ENCODE measurements at regions not wholly inside any gene's neighbourhood (a gene's known extent, or its start where the extent isn't known, plus 50 kb on each side); places are given as distances from the start of the nearest gene placed in this dataset.

DNA sequence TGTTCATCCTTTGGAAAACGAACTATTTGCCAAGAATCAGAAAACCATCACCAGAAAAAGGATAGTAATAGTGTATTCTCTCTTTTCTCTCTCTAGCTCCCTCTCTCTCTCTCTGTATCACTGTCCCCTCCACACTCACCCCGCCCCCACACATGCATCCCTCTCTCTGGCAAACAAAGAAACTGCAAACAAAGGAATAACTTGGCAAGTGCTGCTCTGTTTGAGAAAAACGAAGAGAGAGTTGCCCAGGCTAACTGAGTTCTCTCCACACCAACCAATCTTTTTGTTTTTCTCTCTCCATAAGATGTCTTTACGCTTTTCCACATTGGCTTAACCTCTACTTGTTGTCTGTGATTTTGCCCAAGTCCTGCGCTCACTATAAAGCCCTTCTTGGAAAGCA, 316.2 kb downstream of the EPHA4 start:
- WGBS (ENCODE audit: insufficient coverage, insufficient read length) = no CpG with 5 or more reads among the region's 5 CpGs
- no peak for DNase-seq (ENCODE audit: low read depth, low spot score)
- Histone ChIP-seq H3K27me3 (ENCODE audit: control insufficient read depth, insufficient read depth, low read length) (no peaks in the 10 kb centered on the region), H3K27ac (ENCODE audit: low read length) (no peak overlapping the region), H3K4me3 (ENCODE audit: low read length) (no peak overlapping the region), H3K9me3 (ENCODE audit: control insufficient read depth, insufficient read depth, low read length) (no peaks in the 10 kb centered on the region), H3K4me1 (ENCODE audit: control insufficient read depth, insufficient read depth, low read length) (peaks cover 2% of the 10 kb centered on the region; the same call in 1 of the 2 replicates), H3K36me3 (ENCODE audit: control insufficient read depth, insufficient read depth, low read length) (no peaks in the 10 kb centered on the region)

DNA sequence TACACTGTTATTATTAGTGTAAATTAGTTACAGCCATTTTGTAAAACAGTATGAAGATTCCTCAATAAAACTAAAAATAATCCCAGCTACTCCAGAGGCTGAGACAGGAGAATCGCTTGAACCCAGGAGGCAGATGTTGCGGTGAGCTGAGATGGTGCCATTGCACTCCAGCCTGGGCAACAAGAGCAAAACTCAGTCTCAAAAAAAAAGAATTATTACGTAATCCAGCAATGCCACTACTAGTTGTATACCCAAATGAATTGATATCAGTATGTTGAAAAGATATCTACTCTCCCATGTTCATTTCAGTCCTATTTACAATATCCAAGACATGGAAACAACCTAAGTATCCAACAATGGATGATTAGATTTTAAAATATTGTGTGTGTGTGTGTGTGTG, 313.6 kb downstream of the EPHA4 start:
- peaks cover 4% of the 10 kb centered on the region for H3K4me1 ChIP-seq (ENCODE audit: control insufficient read depth, insufficient read depth, low read length)
- H3K27ac ChIP-seq (ENCODE audit: low read length) = no peak overlapping the region
- no peaks in the 10 kb centered on the region for H3K36me3 ChIP-seq (ENCODE audit: control insufficient read depth, insufficient read depth, low read length)
- no peaks in the 10 kb centered on the region for H3K9me3 ChIP-seq (ENCODE audit: control insufficient read depth, insufficient read depth, low read length)
- whole genome bisulfite sequencing (ENCODE audit: insufficient coverage, insufficient read length) = no CpG with 5 or more reads among the region's 3 CpGs
- no peak overlapping the region for H3K4me3 ChIP-seq (ENCODE audit: low read length)
- DNase-seq (ENCODE audit: low read depth, low spot score) = no peak
- H3K27me3 ChIP-seq (ENCODE audit: control insufficient read depth, insufficient read depth, low read length) = no peaks in the 10 kb centered on the region

DNA sequence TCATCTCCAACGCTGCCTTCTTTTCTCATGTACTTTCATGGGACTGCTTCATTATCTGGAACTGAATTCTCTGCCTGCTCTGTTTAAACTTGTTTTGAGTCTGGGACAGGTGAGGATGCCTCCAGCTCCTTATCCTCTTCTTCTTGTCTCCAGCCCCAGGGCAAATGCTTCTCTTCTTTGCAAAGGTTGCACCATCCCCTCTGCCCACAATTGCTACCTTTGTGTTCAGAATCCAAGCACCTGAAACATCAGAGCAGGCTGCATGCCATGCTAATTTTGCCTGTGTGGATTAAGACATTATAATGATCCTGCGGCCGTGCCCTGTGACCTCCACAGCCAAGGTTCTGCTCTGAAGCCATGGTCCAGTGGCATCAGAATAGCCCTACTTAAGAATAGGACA, 309.5 kb downstream of the EPHA4 start:
- WGBS (ENCODE audit: insufficient coverage, insufficient read length) = no CpG with 5 or more reads among the region's 3 CpGs
- no peaks in the 10 kb centered on the region for H3K27me3 ChIP-seq (ENCODE audit: control insufficient read depth, insufficient read depth, low read length)

DNA sequence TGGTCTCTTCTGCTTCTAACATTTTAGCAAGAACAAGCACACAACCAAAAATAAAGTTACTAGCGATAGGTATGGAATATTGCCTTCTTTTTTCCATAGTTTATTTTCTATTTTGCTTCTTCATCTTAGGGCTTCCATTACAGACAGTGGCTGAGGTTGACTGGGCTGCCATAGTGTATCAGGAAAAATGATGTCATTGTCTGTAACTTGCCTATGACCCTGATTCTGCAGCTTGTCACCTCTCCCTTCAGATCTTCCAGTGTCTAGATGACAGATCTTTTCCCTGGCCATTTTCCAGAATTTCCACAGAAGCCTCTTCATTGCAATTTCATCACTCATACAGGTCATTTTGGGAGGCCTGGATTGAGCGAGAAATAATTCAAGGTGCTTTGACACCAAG, 308.5 kb downstream of the EPHA4 start:
- H3K27ac ChIP-seq (ENCODE audit: low read length) = no peak overlapping the region
- no peak for DNase-seq (ENCODE audit: low read depth, low spot score)
- H3K4me1 ChIP-seq (ENCODE audit: control insufficient read depth, insufficient read depth, low read length) = peaks cover 2% of the 10 kb centered on the region; the same call in 1 of the 2 replicates
- WGBS (ENCODE audit: insufficient coverage, insufficient read length) = no CpG with 5 or more reads among the region's 2 CpGs
- H3K27me3 ChIP-seq (ENCODE audit: control insufficient read depth, insufficient read depth, low read length) = no peaks in the 10 kb centered on the region
- no peaks in the 10 kb centered on the region for H3K9me3 ChIP-seq (ENCODE audit: control insufficient read depth, insufficient read depth, low read length)
- no peaks in the 10 kb centered on the region for H3K36me3 ChIP-seq (ENCODE audit: control insufficient read depth, insufficient read depth, low read length)
- no peak overlapping the region for H3K4me3 ChIP-seq (ENCODE audit: low read length)

More for the DNA sequence above, 309.5 kb downstream of the EPHA4 start:
- Histone ChIP-seq H3K9me3 (ENCODE audit: control insufficient read depth, insufficient read depth, low read length) (no peaks in the 10 kb centered on the region), H3K36me3 (ENCODE audit: control insufficient read depth, insufficient read depth, low read length) (no peaks in the 10 kb centered on the region), H3K27ac (ENCODE audit: low read length) (no peak overlapping the region), H3K4me3 (ENCODE audit: low read length) (no peak overlapping the region), H3K4me1 (ENCODE audit: control insufficient read depth, insufficient read depth, low read length) (peaks cover 2% of the 10 kb centered on the region; the same call in 1 of the 2 replicates)
- DNase-seq (ENCODE audit: low read depth, low spot score) = no peak

DNA sequence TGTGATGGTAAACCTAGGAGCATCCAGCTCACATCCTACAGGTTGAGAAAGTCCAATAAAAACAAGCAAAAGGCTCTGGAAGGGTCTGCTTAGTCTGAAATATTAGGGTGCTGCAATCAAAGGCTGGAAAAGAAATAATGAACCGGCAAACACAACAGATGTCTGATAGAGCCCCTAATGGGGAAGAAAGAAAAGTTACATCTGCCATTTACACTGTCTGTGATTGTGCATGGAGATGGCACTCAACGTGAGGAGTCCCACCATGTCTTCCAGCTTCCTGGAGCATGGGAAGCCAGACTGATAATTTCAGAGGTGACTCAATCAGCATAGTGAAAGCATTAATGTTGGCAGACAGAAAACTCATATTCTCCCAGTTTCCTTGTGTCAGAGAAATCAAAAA, 307.8 kb downstream of the EPHA4 start:
- no peak for DNase-seq (ENCODE audit: low read depth, low spot score)
- Histone ChIP-seq H3K4me1 (ENCODE audit: control insufficient read depth, insufficient read depth, low read length) (peaks cover 2% of the 10 kb centered on the region; the same call in 1 of the 2 replicates), H3K36me3 (ENCODE audit: control insufficient read depth, insufficient read depth, low read length) (no peaks in the 10 kb centered on the region), H3K27ac (ENCODE audit: low read length) (no peak overlapping the region), H3K27me3 (ENCODE audit: control insufficient read depth, insufficient read depth, low read length) (no peaks in the 10 kb centered on the region), H3K4me3 (ENCODE audit: low read length) (no peak overlapping the region), H3K9me3 (ENCODE audit: control insufficient read depth, insufficient read depth, low read length) (no peaks in the 10 kb centered on the region)
- no CpG with 5 or more reads among the region's 2 CpGs for WGBS (ENCODE audit: insufficient coverage, insufficient read length)

DNA sequence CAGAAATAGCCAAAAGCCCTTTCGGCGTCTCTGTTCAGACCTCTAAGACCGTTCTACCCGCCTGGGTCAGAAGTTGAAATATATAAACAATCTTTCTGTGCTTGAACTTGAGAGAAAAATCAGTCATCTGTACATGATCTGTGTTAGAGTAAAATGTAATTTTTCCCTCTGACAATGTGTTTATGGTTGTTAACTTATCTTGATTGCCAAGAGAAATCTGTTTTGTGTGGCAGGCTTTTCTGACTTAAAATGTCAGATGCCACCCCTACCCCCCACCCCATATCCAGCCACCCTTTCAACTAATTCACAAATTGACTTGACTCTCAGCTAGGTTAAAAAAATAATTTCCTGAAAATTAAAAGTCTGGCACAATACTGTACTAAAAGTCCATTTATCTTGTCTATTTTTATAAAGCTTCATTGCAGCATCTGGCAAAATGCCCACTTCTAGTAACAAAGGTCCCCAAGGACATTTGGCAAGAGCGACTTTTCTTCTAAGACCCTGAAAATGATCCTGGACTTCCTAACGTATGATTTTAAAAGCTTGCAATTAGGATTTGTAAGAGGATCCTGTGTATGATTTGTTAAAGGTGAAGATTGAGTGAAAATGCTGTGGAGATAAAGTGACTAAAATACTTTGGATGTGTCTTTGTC, 304.2 kb downstream of the EPHA4 start:
- Histone ChIP-seq H3K4me1 (ENCODE audit: control insufficient read depth, insufficient read depth, low read length) (no peaks in the 10 kb centered on the region), H3K27me3 (ENCODE audit: control insufficient read depth, insufficient read depth, low read length) (no peaks in the 10 kb centered on the region), H3K9me3 (ENCODE audit: control insufficient read depth, insufficient read depth, low read length) (no peaks in the 10 kb centered on the region), H3K27ac (ENCODE audit: low read length) (no peak overlapping the region), H3K36me3 (ENCODE audit: control insufficient read depth, insufficient read depth, low read length) (no peaks in the 10 kb centered on the region), H3K4me3 (ENCODE audit: low read length) (no peak overlapping the region)
- no CpG with 5 or more reads among the region's 6 CpGs for WGBS (ENCODE audit: insufficient coverage, insufficient read length)
- DNase-seq (ENCODE audit: low read depth, low spot score) = no peak

DNA sequence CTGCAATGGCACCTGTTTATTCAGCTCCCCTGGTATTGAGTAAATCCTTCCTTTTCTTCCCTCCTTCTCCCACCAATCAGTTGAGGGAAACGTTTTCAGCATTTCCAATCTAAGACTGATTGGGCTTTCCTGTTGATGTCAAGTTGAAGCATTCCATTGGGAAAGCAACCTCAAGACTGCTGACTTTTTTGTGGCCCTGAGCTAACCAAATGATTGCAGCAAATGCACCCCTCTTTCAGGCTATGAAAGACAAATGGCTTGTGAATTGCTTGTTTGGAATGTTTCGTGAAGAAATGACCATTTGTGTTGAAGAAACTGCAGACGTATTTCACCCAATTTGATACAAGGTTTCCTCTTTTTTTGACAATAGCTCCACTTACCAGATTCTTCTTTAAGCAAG, 303.5 kb downstream of the EPHA4 start:
- no peak overlapping the region for H3K27ac ChIP-seq (ENCODE audit: low read length)
- no peaks in the 10 kb centered on the region for H3K27me3 ChIP-seq (ENCODE audit: control insufficient read depth, insufficient read depth, low read length)
- no peaks in the 10 kb centered on the region for H3K9me3 ChIP-seq (ENCODE audit: control insufficient read depth, insufficient read depth, low read length)
- no peak for DNase-seq (ENCODE audit: low read depth, low spot score)
- no peak overlapping the region for H3K4me3 ChIP-seq (ENCODE audit: low read length)
- H3K4me1 ChIP-seq (ENCODE audit: control insufficient read depth, insufficient read depth, low read length) = no peaks in the 10 kb centered on the region
- H3K36me3 ChIP-seq (ENCODE audit: control insufficient read depth, insufficient read depth, low read length) = no peaks in the 10 kb centered on the region
- WGBS (ENCODE audit: insufficient coverage, insufficient read length) = no CpG with 5 or more reads among the region's 3 CpGs

DNA sequence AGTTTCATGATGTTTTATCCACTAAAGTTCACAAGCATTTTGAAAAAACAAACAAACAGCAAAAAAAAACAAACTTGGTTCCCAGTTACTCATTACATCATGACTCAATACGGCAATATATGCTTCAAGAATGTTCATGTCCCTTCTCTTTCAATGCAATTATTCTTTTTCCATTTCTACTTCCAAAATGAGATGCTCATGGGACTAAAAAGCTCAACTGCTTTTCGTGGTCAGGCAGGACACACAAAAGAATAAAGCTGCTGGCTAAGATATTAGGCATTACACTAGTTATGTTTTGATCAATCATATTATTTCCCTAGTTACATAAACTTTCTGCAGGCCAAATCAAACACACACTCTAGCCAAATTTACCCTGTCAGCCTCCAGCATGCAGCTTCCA, 301.3 kb downstream of the EPHA4 start:
- Histone ChIP-seq H3K27ac (ENCODE audit: low read length) (no peak overlapping the region), H3K9me3 (ENCODE audit: control insufficient read depth, insufficient read depth, low read length) (no peaks in the 10 kb centered on the region), H3K36me3 (ENCODE audit: control insufficient read depth, insufficient read depth, low read length) (no peaks in the 10 kb centered on the region), H3K4me1 (ENCODE audit: control insufficient read depth, insufficient read depth, low read length) (no peaks in the 10 kb centered on the region), H3K4me3 (ENCODE audit: low read length) (no peak overlapping the region), H3K27me3 (ENCODE audit: control insufficient read depth, insufficient read depth, low read length) (no peaks in the 10 kb centered on the region)
- no CpG with 5 or more reads among the region's 2 CpGs for WGBS (ENCODE audit: insufficient coverage, insufficient read length)
- DNase-seq (ENCODE audit: low read depth, low spot score) = no peak

DNA sequence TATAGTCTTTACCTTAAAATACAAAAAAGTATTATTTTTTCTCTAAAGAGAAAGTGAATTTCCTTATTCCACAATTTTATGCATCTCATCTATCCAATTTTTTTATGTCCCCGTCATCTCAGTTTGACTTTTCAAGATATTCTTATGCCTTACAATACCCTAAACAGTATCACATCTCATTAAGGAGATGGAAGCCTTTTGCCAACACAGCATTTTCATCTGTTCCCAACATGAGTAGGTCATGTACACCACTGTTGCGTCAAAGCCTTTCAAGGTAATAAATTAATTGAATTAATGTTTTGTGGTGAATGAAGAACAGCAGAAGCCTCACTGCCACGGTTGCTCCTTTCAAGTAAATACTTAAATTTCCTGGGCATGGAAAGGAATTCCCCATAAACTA, 299.4 kb downstream of the EPHA4 start:
- WGBS (ENCODE audit: insufficient coverage, insufficient read length) = no CpG with 5 or more reads among the region's 3 CpGs
- Histone ChIP-seq H3K27me3 (ENCODE audit: control insufficient read depth, insufficient read depth, low read length) (no peaks in the 10 kb centered on the region), H3K36me3 (ENCODE audit: control insufficient read depth, insufficient read depth, low read length) (no peaks in the 10 kb centered on the region), H3K4me3 (ENCODE audit: low read length) (no peak overlapping the region), H3K4me1 (ENCODE audit: control insufficient read depth, insufficient read depth, low read length) (no peaks in the 10 kb centered on the region), H3K27ac (ENCODE audit: low read length) (no peak overlapping the region), H3K9me3 (ENCODE audit: control insufficient read depth, insufficient read depth, low read length) (no peaks in the 10 kb centered on the region)
- no peak for DNase-seq (ENCODE audit: low read depth, low spot score)

DNA sequence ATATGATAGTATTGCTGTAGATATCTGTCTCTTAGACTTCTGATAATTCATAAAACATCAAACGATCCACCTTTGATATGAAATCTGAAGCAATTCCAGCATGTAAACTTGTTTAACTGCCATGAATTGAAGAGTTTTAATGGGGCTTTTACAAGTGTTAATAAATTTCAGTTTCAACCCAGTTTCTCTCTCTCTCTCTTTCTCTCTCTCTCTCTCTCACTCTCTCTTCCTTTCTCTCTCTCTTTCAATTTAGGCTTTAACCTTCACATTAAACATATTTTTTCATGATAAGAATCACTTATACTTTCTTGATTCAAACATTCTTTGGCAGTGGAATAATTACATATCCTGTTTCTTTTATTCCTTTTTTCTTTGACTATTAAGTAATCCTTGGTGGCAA, 296.1 kb downstream of the EPHA4 start:
- no peak for DNase-seq (ENCODE audit: low read depth, low spot score)
- no peak overlapping the region for H3K27ac ChIP-seq (ENCODE audit: low read length)
- H3K9me3 ChIP-seq (ENCODE audit: control insufficient read depth, insufficient read depth, low read length) = no peaks in the 10 kb centered on the region
- H3K27me3 ChIP-seq (ENCODE audit: control insufficient read depth, insufficient read depth, low read length) = no peaks in the 10 kb centered on the region
- no CpG with 5 or more reads among the region's 1 CpG for WGBS (ENCODE audit: insufficient coverage, insufficient read length)
- no peak overlapping the region for H3K4me3 ChIP-seq (ENCODE audit: low read length)
- H3K36me3 ChIP-seq (ENCODE audit: control insufficient read depth, insufficient read depth, low read length) = no peaks in the 10 kb centered on the region
- no peaks in the 10 kb centered on the region for H3K4me1 ChIP-seq (ENCODE audit: control insufficient read depth, insufficient read depth, low read length)

DNA sequence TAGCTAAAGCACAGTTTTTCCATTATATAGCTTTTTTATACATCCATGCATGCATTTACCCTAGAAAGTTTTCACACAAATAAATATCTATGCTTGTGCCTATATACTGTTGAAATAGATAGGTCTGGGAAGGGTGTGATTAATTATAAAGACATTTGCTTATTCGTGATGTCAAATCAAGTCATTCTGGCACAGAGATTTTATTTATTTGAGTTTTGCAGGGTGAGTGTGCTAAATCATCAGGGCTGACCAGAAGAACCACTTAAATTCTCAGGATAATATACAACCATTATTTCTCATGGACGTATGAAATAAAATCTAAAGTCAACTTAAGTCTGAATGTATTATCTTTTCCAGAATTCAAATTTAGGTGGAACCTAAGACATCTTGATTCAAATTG, 295.5 kb downstream of the EPHA4 start:
- Histone ChIP-seq H3K4me1 (ENCODE audit: control insufficient read depth, insufficient read depth, low read length) (no peaks in the 10 kb centered on the region), H3K4me3 (ENCODE audit: low read length) (no peak overlapping the region), H3K36me3 (ENCODE audit: control insufficient read depth, insufficient read depth, low read length) (no peaks in the 10 kb centered on the region), H3K27ac (ENCODE audit: low read length) (no peak overlapping the region), H3K27me3 (ENCODE audit: control insufficient read depth, insufficient read depth, low read length) (no peaks in the 10 kb centered on the region), H3K9me3 (ENCODE audit: control insufficient read depth, insufficient read depth, low read length) (no peaks in the 10 kb centered on the region)
- DNase-seq (ENCODE audit: low read depth, low spot score) = no peak
- WGBS (ENCODE audit: insufficient coverage, insufficient read length) = no CpG with 5 or more reads among the region's 2 CpGs
